ENCODE measurements at regions not wholly inside any gene's neighbourhood (a gene's known extent, or its start where the extent isn't known, plus 50 kb on each side); places are given as distances from the start of the nearest gene placed in this dataset.

GRCh38 chr5:96244696-96245095 lies 188.4 kb downstream of the PCSK1 start:
- DNase-seq (ENCODE audit: low read depth): no peak
- no peak for TF ChIP-seq CTCF (IDR thresholded peaks at IDR 0.05; ENCODE audit: control insufficient read depth, insufficient read depth, low read depth, low read length, missing control alignments)
- H3K4me3 ChIP-seq (ENCODE audit: control insufficient read depth, low read depth, low read length): no peak overlapping the region

GRCh38 chr5:96243862-96244261 lies 189.2 kb downstream of the PCSK1 start:
- H3K4me3 ChIP-seq (ENCODE audit: control insufficient read depth, low read depth, low read length): no peak overlapping the region
- DNase-seq (ENCODE audit: low read depth): no peak
- TF ChIP-seq CTCF (IDR thresholded peaks at IDR 0.05; ENCODE audit: control insufficient read depth, insufficient read depth, low read depth, low read length, missing control alignments): no peak

- no peak overlapping the region for H3K4me3 ChIP-seq (ENCODE audit: control insufficient read depth, low read depth, low read length)
- DNase-seq (ENCODE audit: low read depth): no peak
- no peak for TF ChIP-seq CTCF (IDR thresholded peaks at IDR 0.05; ENCODE audit: control insufficient read depth, insufficient read depth, low read depth, low read length, missing control alignments)
Measured at GRCh38 chr5:96243203-96243602, 189.8 kb downstream of the PCSK1 start.

- no peak for TF ChIP-seq CTCF (IDR thresholded peaks at IDR 0.05; ENCODE audit: control insufficient read depth, insufficient read depth, low read depth, low read length, missing control alignments)
- no peak overlapping the region for H3K4me3 ChIP-seq (ENCODE audit: control insufficient read depth, low read depth, low read length)
- DNase-seq (ENCODE audit: low read depth): peak; percentile 37
Measured at GRCh38 chr5:96242571-96242970, 190.5 kb downstream of the PCSK1 start.

GRCh38 chr5:96236831-96237230 lies 196.2 kb downstream of the PCSK1 start:
- H3K4me3 ChIP-seq (ENCODE audit: control insufficient read depth, low read depth, low read length): no peak overlapping the region
- DNase-seq (ENCODE audit: low read depth): no peak
- TF ChIP-seq CTCF (IDR thresholded peaks at IDR 0.05; ENCODE audit: control insufficient read depth, insufficient read depth, low read depth, low read length, missing control alignments): no peak

- TF ChIP-seq CTCF (IDR thresholded peaks at IDR 0.05; ENCODE audit: control insufficient read depth, insufficient read depth, low read depth, low read length, missing control alignments): no peak
- no peak for DNase-seq (ENCODE audit: low read depth)
- H3K4me3 ChIP-seq (ENCODE audit: control insufficient read depth, low read depth, low read length): no peak overlapping the region
Measured at GRCh38 chr5:96236051-96236450, 197.0 kb downstream of the PCSK1 start.

Measured in AG09309 (cell line).